OCI-LY1 (cell line): ENCODE measurements at regions not wholly inside any gene's neighbourhood (a gene's known extent, or its start where the extent isn't known, plus 50 kb on each side); places are given as distances from the start of the nearest gene placed in this dataset.
"Not testable (repeated sequence)": the region's sequence is repeated elsewhere in the genome, so short reads cannot be mapped to it uniquely, and the experiment has no call there.

Source experiments
- CTCF ChIP-seq: fragments of 200-600 bp; sonication (generic), shearing (Covaris generic); IDR thresholded peaks from 2 replicates; pipeline ENCODE4 v1.5.1; 2017; ENCODE audit warnings: mild to moderate bottlenecking, antibody characterized with exemption, low read length, moderate library complexity, mixed read lengths
- EZH2 ChIP-seq: fragments of 200-600 bp; sonication (generic), shearing (Covaris generic); IDR thresholded peaks from 2 replicates; pipeline ENCODE4 v1.8.0; 2017; ENCODE audit warnings: borderline replicate concordance, mixed run types, mild to moderate bottlenecking, antibody characterized with exemption, low read length, moderate library complexity, mixed read lengths

DNA sequence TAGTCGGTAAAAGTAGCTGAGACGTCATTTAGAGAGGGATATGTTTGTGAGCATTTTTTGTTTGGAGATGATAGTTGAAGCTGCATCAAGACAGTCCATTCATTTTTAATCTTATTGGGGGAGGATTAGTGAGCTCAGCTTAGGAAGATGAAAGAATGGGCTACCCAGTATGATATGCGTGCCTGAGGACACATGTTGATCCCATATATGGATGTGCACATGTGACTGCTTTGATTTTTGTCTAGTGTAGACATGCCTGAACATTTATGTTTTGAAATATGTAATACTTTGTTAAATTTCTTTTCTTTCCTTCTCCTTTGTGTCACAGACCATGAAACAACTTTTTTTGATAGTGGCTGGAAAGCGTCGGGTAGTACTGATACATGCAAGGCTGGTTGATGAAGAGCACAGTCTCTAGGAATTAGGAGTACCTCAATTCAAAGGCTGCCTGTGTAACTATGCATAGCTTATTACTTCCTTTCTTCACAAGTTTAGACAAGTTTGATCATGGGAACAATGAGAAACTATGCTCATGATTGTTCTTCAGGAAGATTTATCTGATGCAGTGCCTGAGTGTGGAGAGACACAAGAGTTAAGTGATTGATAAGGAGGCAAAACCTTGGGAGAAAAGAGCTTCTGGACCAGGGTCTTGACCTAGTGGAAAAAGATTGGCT lies 62.1 kb upstream of the NUTM2F start:
- TF ChIP-seq CTCF, EZH2: not testable (repeated sequence)
